Upper lobe of right lung (tissue), 1 donor: ENCODE measurements at regions not wholly inside any gene's neighbourhood (a gene's known extent, or its start where the extent isn't known, plus 50 kb on each side); places are given as distances from the start of the nearest gene placed in this dataset.

ENCODE experiments used
- ATAC-seq: fragments of 200-7000 bp; cut with Tn5 transposase; one replicate; pipeline ENCODE4 v1.9.1; 2020; ENCODE audit warnings: mild to moderate bottlenecking, moderate library complexity
- DNase-seq: peaks from one replicate; pipeline ENCODE4 v3.0.0-alpha.2; 2020
- H3K27ac ChIP-seq: fragments of 200-600 bp; one replicate; pipeline ENCODE4 v1.8.0; 2022
- H3K27me3 ChIP-seq: fragments of 200-600 bp; one replicate; pipeline ENCODE4 v1.8.0; 2022; ENCODE audit warnings: mild to moderate bottlenecking
- H3K36me3 ChIP-seq: fragments of 200-600 bp; one replicate; pipeline ENCODE4 v1.8.0; 2022
- H3K4me1 ChIP-seq: fragments of 200-600 bp; one replicate; pipeline ENCODE4 v1.8.0; 2022
- H3K4me3 ChIP-seq: fragments of 200-600 bp; one replicate; pipeline ENCODE4 v1.8.0; 2022; ENCODE audit warnings: mild to moderate bottlenecking
- H3K9me3 ChIP-seq: fragments of 200-600 bp; one replicate; pipeline ENCODE4 v1.8.0; 2022
- intact Hi-C: fragments of 100-400 bp; cut with DNase I; formaldehyde crosslinking; loops from one replicate; pipeline ENCODE4 v1.11.0; 2022
- TF ChIP-seq, protein P1 (sequence below): fragments of 200-600 bp; IDR thresholded peaks from one replicate; pipeline ENCODE4 v1.8.0; 2022; ENCODE audit warnings: antibody characterized with exemption
- donor health status: DM: no; HTN: yes; CAD: no; lungs with severe emphysema.

- intact Hi-C loops: no loop called here
- Histone ChIP-seq H3K27ac (no peak overlapping the region), H3K4me1 (no peaks in the 10 kb centered on the region), H3K36me3 (no peaks in the 10 kb centered on the region), H3K4me3 (no peak overlapping the region), H3K27me3 (no peaks in the 10 kb centered on the region), H3K9me3 (no peaks in the 10 kb centered on the region)
- DNase-seq (no peak), ATAC-seq (no peak)
- TF ChIP-seq, protein P1, sequence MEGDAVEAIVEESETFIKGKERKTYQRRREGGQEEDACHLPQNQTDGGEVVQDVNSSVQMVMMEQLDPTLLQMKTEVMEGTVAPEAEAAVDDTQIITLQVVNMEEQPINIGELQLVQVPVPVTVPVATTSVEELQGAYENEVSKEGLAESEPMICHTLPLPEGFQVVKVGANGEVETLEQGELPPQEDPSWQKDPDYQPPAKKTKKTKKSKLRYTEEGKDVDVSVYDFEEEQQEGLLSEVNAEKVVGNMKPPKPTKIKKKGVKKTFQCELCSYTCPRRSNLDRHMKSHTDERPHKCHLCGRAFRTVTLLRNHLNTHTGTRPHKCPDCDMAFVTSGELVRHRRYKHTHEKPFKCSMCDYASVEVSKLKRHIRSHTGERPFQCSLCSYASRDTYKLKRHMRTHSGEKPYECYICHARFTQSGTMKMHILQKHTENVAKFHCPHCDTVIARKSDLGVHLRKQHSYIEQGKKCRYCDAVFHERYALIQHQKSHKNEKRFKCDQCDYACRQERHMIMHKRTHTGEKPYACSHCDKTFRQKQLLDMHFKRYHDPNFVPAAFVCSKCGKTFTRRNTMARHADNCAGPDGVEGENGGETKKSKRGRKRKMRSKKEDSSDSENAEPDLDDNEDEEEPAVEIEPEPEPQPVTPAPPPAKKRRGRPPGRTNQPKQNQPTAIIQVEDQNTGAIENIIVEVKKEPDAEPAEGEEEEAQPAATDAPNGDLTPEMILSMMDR: no peak
Observed at GRCh38 chr2:160813506-160813858, 319.9 kb upstream of the RBMS1 start.

GRCh38 chr2:160816916-160817499 is 323.4 kb upstream of the RBMS1 start:
- no peak for DNase-seq
- TF ChIP-seq, protein P1: no peak
- no peak for ATAC-seq

GRCh38 chr2:160820691-160821090 is 327.1 kb upstream of the RBMS1 start:
- H3K27ac ChIP-seq: no peak overlapping the region
- TF ChIP-seq, protein P1: no peak
- no peaks in the 10 kb centered on the region for H3K27me3 ChIP-seq
- H3K36me3 ChIP-seq: no peaks in the 10 kb centered on the region
- DNase-seq (no peak), ATAC-seq (peak; percentile 47)
- H3K4me3 ChIP-seq: no peak overlapping the region
- intact Hi-C loops: no loop called here
- no peaks in the 10 kb centered on the region for H3K4me1 ChIP-seq
- peaks cover 11% of the 10 kb centered on the region for H3K9me3 ChIP-seq

More at GRCh38 chr2:160816916-160817499, 323.4 kb upstream of the RBMS1 start:
- intact Hi-C loops: no loop called here
- no peak overlapping the region for H3K4me3 ChIP-seq
- H3K27me3 ChIP-seq: no peaks in the 10 kb centered on the region
- H3K4me1 ChIP-seq: no peaks in the 10 kb centered on the region
- H3K9me3 ChIP-seq: no peaks in the 10 kb centered on the region
- H3K27ac ChIP-seq: no peak overlapping the region
- no peaks in the 10 kb centered on the region for H3K36me3 ChIP-seq

- no peak for ATAC-seq
- Histone ChIP-seq H3K4me1 (no peaks in the 10 kb centered on the region), H3K27ac (no peak overlapping the region), H3K27me3 (no peaks in the 10 kb centered on the region), H3K4me3 (no peak overlapping the region), H3K36me3 (no peaks in the 10 kb centered on the region), H3K9me3 (peaks cover 17% of the 10 kb centered on the region)
- no peak for DNase-seq
- intact Hi-C loops: no loop called here
- TF ChIP-seq, protein P1: no peak
Observed at GRCh38 chr2:160822006-160822405, 328.4 kb upstream of the RBMS1 start.

GRCh38 chr2:160825433-160825832 is 331.8 kb upstream of the RBMS1 start:
- intact Hi-C loops: no loop called here
- TF ChIP-seq, protein P1: no peak
- H3K9me3 ChIP-seq: peaks cover 17% of the 10 kb centered on the region
- H3K36me3 ChIP-seq: no peaks in the 10 kb centered on the region
- DNase-seq (no peak), ATAC-seq (no peak)
- no peak overlapping the region for H3K4me3 ChIP-seq
- H3K27me3 ChIP-seq: no peaks in the 10 kb centered on the region
- no peaks in the 10 kb centered on the region for H3K4me1 ChIP-seq
- H3K27ac ChIP-seq: no peak overlapping the region

- no peaks in the 10 kb centered on the region for H3K4me1 ChIP-seq
- no peak overlapping the region for H3K27ac ChIP-seq
- no peak overlapping the region for H3K4me3 ChIP-seq
- TF ChIP-seq, protein P1: no peak
- intact Hi-C loops: no loop called here
- H3K9me3 ChIP-seq: peaks cover 17% of the 10 kb centered on the region
- no peak for ATAC-seq
- no peaks in the 10 kb centered on the region for H3K27me3 ChIP-seq
- DNase-seq: no peak
- H3K36me3 ChIP-seq: no peaks in the 10 kb centered on the region
Observed at GRCh38 chr2:160826496-160826895, 332.9 kb upstream of the RBMS1 start.
